Natural killer cell treated with Interleukin-12 subunit alpha and Interleukin-12 subunit beta and Interleukin-15 and Interleukin-18, amount 100 ng/mL, for 72 hours (primary cell): ENCODE measurements at regions not wholly inside any gene's neighbourhood (a gene's known extent, or its start where the extent isn't known, plus 50 kb on each side); places are given as distances from the start of the nearest gene placed in this dataset.
A peak's percentile ranks its signal among the peaks of the same experiment; 100 is the strongest.

ENCODE experiments used
- ATAC-seq, 2 donors: fragments of 150-1000 bp; cut with Tn5 transposase in 1 of 2; sonication (Bioruptor Pico), chemical (Tn5 transposase) in 1 of 2; 2 replicates each; pipeline ENCODE4 v1.10.0; 2021
- DNase-seq: peaks from one replicate; pipeline ENCODE4 v3.0.0; 2022; ENCODE audit warnings: low spot score
- H3K27ac Mint-ChIP-seq, 2 donors: 1 replicate in 1 of 2; 2 replicates in 1 of 2; pipeline ENCODE4 v1.8.0; 2022; ENCODE audit warnings: mixed read lengths in 2 of 2, mild to moderate bottlenecking in 1 of 2, moderate library complexity in 1 of 2
- H3K27me3 Mint-ChIP-seq, 2 donors: 1 replicate in 1 of 2; 2 replicates in 1 of 2; pipeline ENCODE4 v1.8.0; 2022; ENCODE audit warnings: mixed read lengths in 2 of 2
- H3K36me3 Mint-ChIP-seq: one replicate; pipeline ENCODE4 v1.8.0; 2022; ENCODE audit warnings: mixed read lengths
- H3K4me1 Mint-ChIP-seq, 2 donors: 1 replicate in 1 of 2; 2 replicates in 1 of 2; pipeline ENCODE4 v1.8.0; 2022; ENCODE audit warnings: low read depth in 2 of 2, mixed read lengths in 2 of 2, mild to moderate bottlenecking in 1 of 2
- H3K4me3 Mint-ChIP-seq: one replicate; pipeline ENCODE4 v1.8.0; 2022; ENCODE audit warnings: mixed read lengths
- H3K9me3 Mint-ChIP-seq: 2 replicates; pipeline ENCODE4 v1.8.0; 2022; ENCODE audit warnings: mixed read lengths

- ATAC-seq = no peak
- peaks cover 6 to 26% of the 10 kb centered on the region in 2 donors for H3K27me3 Mint-ChIP-seq
- H3K4me1 Mint-ChIP-seq = peaks cover 0 to 6% of the 10 kb centered on the region in 2 donors
- H3K27ac Mint-ChIP-seq = no peak overlapping the region
- no peak for DNase-seq
- H3K36me3 Mint-ChIP-seq = no peaks in the 10 kb centered on the region
- no peak overlapping the region for H3K4me3 Mint-ChIP-seq
- no peaks in the 10 kb centered on the region for H3K9me3 Mint-ChIP-seq
Measured at GRCh38 chr10:27451054-27451453, 53.0 kb upstream of the RAB18 start.

GRCh38 chr10:27450225-27450624, 53.9 kb upstream of the RAB18 start:
- Mint-ChIP-seq H3K4me1 (peaks cover 0 to 6% of the 10 kb centered on the region in 2 donors), H3K27me3 (peaks cover 8 to 26% of the 10 kb centered on the region in 2 donors), H3K4me3 (no peak overlapping the region), H3K36me3 (no peaks in the 10 kb centered on the region), H3K9me3 (no peaks in the 10 kb centered on the region), H3K27ac (no peak overlapping the region)
- no peak for ATAC-seq
- no peak for DNase-seq

GRCh38 chr10:27449571-27449970, 54.5 kb upstream of the RAB18 start:
- DNase-seq (no peak), ATAC-seq (no peak)
- Mint-ChIP-seq H3K36me3 (no peaks in the 10 kb centered on the region), H3K27me3 (peaks cover 8 to 26% of the 10 kb centered on the region in 2 donors), H3K4me3 (no peak overlapping the region), H3K4me1 (peaks cover 0 to 6% of the 10 kb centered on the region in 2 donors), H3K9me3 (no peaks in the 10 kb centered on the region), H3K27ac (no peak overlapping the region)

GRCh38 chr10:27448921-27449320, 55.2 kb upstream of the RAB18 start:
- H3K4me1 Mint-ChIP-seq = peaks cover 0 to 6% of the 10 kb centered on the region in 2 donors
- peaks cover 8 to 26% of the 10 kb centered on the region in 2 donors for H3K27me3 Mint-ChIP-seq
- ATAC-seq (no peak), DNase-seq (no peak)
- H3K36me3 Mint-ChIP-seq = no peaks in the 10 kb centered on the region
- H3K27ac Mint-ChIP-seq = no peak overlapping the region
- H3K9me3 Mint-ChIP-seq = no peaks in the 10 kb centered on the region
- no peak overlapping the region for H3K4me3 Mint-ChIP-seq

GRCh38 chr10:27447540-27447939, 56.6 kb upstream of the RAB18 start:
- Mint-ChIP-seq H3K36me3 (no peaks in the 10 kb centered on the region), H3K9me3 (no peaks in the 10 kb centered on the region)

GRCh38 chr10:27446091-27446918, 57.8 kb upstream of the RAB18 start:
- Mint-ChIP-seq H3K27ac (peak overlapping the region in 1 of 2 donors; percentile 50), H3K4me3 (no peak overlapping the region), H3K27me3 (peaks cover 10 to 14% of the 10 kb centered on the region in 2 donors), H3K9me3 (no peaks in the 10 kb centered on the region), H3K36me3 (no peaks in the 10 kb centered on the region), H3K4me1 (peaks cover 0 to 6% of the 10 kb centered on the region in 2 donors)
- no peak for DNase-seq
- no peak for ATAC-seq

More at GRCh38 chr10:27447540-27447939, 56.6 kb upstream of the RAB18 start:
- no peak for ATAC-seq
- DNase-seq = no peak
- H3K27ac Mint-ChIP-seq = no peak overlapping the region
- no peak overlapping the region for H3K4me3 Mint-ChIP-seq
- H3K4me1 Mint-ChIP-seq = peaks cover 0 to 6% of the 10 kb centered on the region in 2 donors
- H3K27me3 Mint-ChIP-seq = peaks cover 6 to 22% of the 10 kb centered on the region in 2 donors

- Mint-ChIP-seq H3K4me3 (no peak overlapping the region), H3K9me3 (no peaks in the 10 kb centered on the region), H3K27me3 (peaks cover 14 to 15% of the 10 kb centered on the region in 2 donors), H3K4me1 (peaks cover 0 to 6% of the 10 kb centered on the region in 2 donors), H3K36me3 (no peaks in the 10 kb centered on the region), H3K27ac (no peak overlapping the region)
- no peak for ATAC-seq
- DNase-seq = no peak
Measured at GRCh38 chr10:27445070-27445469, 59.0 kb upstream of the RAB18 start.

GRCh38 chr10:27440478-27440877, 63.6 kb upstream of the RAB18 start:
- H3K9me3 Mint-ChIP-seq = no peaks in the 10 kb centered on the region
- no peak overlapping the region for H3K4me3 Mint-ChIP-seq
- no peak overlapping the region for H3K27ac Mint-ChIP-seq
- ATAC-seq (no peak), DNase-seq (no peak)
- H3K4me1 Mint-ChIP-seq = no peaks in the 10 kb centered on the region
- no peaks in the 10 kb centered on the region for H3K36me3 Mint-ChIP-seq
- H3K27me3 Mint-ChIP-seq = peaks cover 0 to 15% of the 10 kb centered on the region in 2 donors

- Mint-ChIP-seq H3K27ac (no peak overlapping the region), H3K9me3 (no peaks in the 10 kb centered on the region), H3K4me1 (no peaks in the 10 kb centered on the region), H3K4me3 (no peak overlapping the region), H3K36me3 (no peaks in the 10 kb centered on the region), H3K27me3 (peaks cover 0 to 15% of the 10 kb centered on the region in 2 donors)
- ATAC-seq = no peak
- DNase-seq = no peak
Measured at GRCh38 chr10:27440021-27440420, 64.1 kb upstream of the RAB18 start.

GRCh38 chr10:27439101-27439500, 65.0 kb upstream of the RAB18 start:
- DNase-seq (no peak), ATAC-seq (no peak)
- H3K4me3 Mint-ChIP-seq = no peak overlapping the region
- H3K27ac Mint-ChIP-seq = no peak overlapping the region
- H3K27me3 Mint-ChIP-seq = peaks cover 0 to 15% of the 10 kb centered on the region in 2 donors
- no peaks in the 10 kb centered on the region for H3K4me1 Mint-ChIP-seq
- H3K9me3 Mint-ChIP-seq = no peaks in the 10 kb centered on the region
- no peaks in the 10 kb centered on the region for H3K36me3 Mint-ChIP-seq

- no peaks in the 10 kb centered on the region for H3K36me3 Mint-ChIP-seq
- DNase-seq (no peak), ATAC-seq (no peak)
- H3K4me1 Mint-ChIP-seq = no peaks in the 10 kb centered on the region
- no peaks in the 10 kb centered on the region for H3K9me3 Mint-ChIP-seq
- H3K4me3 Mint-ChIP-seq = no peak overlapping the region
- H3K27me3 Mint-ChIP-seq = peaks cover 6 to 19% of the 10 kb centered on the region in 2 donors
- H3K27ac Mint-ChIP-seq = no peak overlapping the region
Measured at GRCh38 chr10:27437775-27438174, 66.3 kb upstream of the RAB18 start.

GRCh38 chr10:27436710-27437109, 67.4 kb upstream of the RAB18 start:
- Mint-ChIP-seq H3K9me3 (no peaks in the 10 kb centered on the region), H3K4me3 (no peak overlapping the region), H3K27ac (no peak overlapping the region), H3K4me1 (no peaks in the 10 kb centered on the region), H3K36me3 (no peaks in the 10 kb centered on the region), H3K27me3 (peaks cover 8 to 16% of the 10 kb centered on the region in 2 donors)
- ATAC-seq (no peak), DNase-seq (no peak)

GRCh38 chr10:27433976-27434375, 70.1 kb upstream of the RAB18 start:
- Mint-ChIP-seq H3K9me3 (no peaks in the 10 kb centered on the region), H3K27ac (no peak overlapping the region), H3K4me1 (no peaks in the 10 kb centered on the region), H3K27me3 (peaks cover 9 to 14% of the 10 kb centered on the region in 2 donors), H3K36me3 (no peaks in the 10 kb centered on the region), H3K4me3 (no peak overlapping the region)
- DNase-seq = no peak
- no peak for ATAC-seq

GRCh38 chr10:27426948-27427467, 77.1 kb upstream of the RAB18 start:
- no peak overlapping the region for H3K4me3 Mint-ChIP-seq

More at GRCh38 chr10:27426948-27427467, 77.1 kb upstream of the RAB18 start:
- Mint-ChIP-seq H3K4me1 (no peaks in the 10 kb centered on the region), H3K9me3 (no peaks in the 10 kb centered on the region), H3K36me3 (no peaks in the 10 kb centered on the region), H3K27me3 (peaks cover 9 to 13% of the 10 kb centered on the region in 2 donors), H3K27ac (no peak overlapping the region)
- DNase-seq (no peak), ATAC-seq (no peak)
